ENCODE measurements at regions not wholly inside any gene's neighbourhood (a gene's known extent, or its start where the extent isn't known, plus 50 kb on each side); places are given as distances from the start of the nearest gene placed in this dataset.

DNA sequence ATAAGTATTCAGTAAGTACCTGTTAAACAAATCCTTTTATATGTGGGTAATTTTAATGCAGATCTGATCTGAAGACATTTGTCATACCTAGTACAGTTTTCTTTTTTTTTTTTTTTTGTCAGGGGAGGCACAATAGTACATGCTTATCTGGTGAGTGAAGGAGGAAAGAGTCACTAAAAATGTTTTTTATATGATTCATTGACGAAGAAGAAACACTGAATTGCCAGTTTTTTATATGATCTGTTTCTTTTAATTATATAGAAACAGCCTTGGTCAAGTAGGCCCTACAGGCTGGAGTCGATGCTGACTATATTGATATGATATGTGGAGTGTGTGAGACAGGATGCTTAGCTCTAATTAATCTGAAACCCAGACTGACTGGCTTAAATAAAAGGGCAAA is 315.2 kb downstream of the PSAT1 start:
- Histone ChIP-seq H3K4me3 (ENCODE audit: control insufficient read depth in 1 of 7, extremely low read depth in 1 of 7, insufficient read depth in 4 of 7, low read depth in 2 of 7, low read length in 6 of 7) (no peak overlapping the region), H3K9me3 (ENCODE audit: control extremely low read depth in 1 of 5, control insufficient read depth in 4 of 5, insufficient read depth in 2 of 5, low read depth in 1 of 5, low read length in 4 of 5) (no peaks in the 10 kb centered on the region), H3K27ac (ENCODE audit: insufficient read depth in 1 of 2, low read depth in 1 of 2, low read length in 2 of 2, poor library complexity in 1 of 2, severe bottlenecking in 2 of 2) (no peak overlapping the region), H3K36me3 (ENCODE audit: control insufficient read depth in 4 of 4, insufficient read depth in 4 of 4, low read length in 3 of 4) (no peaks in the 10 kb centered on the region), H3K27me3 (replicated peaks in 2 of 5; ENCODE audit: control insufficient read depth in 4 of 5, insufficient read depth in 5 of 5, low read length in 4 of 5) (no peaks in the 10 kb centered on the region), H3K4me1 (ENCODE audit: control extremely low read depth in 1 of 4, control insufficient read depth in 4 of 4, insufficient read depth in 4 of 4, low read length in 3 of 4) (no peaks in the 10 kb centered on the region)
- WGBS (ENCODE audit: insufficient coverage), result no CpG with 5 or more reads among the region's 2 CpGs
- ChIA-PET CTCF (interaction anchor here (1.0 kb wide), 1 partner anchor 10 kb away, joined by 4 read pairs; no protein-coding TSS in a partner anchor), POLR2A (no interaction called here)
- DNase-seq, result no peak

DNA sequence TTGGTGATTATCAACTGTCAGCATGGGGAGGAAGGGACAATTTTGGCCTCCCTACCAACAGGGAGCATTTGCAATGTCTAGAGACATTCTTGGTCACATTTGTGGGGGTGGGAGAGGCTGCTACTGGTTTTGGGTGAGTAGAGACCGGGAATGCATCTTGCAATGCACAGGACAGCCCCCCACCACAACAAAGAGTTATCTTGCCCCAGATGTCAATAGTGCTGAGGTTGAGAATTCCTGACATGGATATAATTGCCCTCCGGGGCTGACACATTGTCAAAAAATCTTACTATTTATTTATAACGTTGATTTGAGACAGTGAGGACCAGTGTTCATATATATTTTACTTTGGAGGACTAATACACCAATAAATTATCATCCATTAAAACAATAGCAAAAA is 316.1 kb downstream of the PSAT1 start:
- CTCF ChIA-PET, result interaction anchor here (1.0 kb wide), 1 partner anchor 11 kb away, joined by 4 read pairs; no protein-coding TSS in a partner anchor

DNA sequence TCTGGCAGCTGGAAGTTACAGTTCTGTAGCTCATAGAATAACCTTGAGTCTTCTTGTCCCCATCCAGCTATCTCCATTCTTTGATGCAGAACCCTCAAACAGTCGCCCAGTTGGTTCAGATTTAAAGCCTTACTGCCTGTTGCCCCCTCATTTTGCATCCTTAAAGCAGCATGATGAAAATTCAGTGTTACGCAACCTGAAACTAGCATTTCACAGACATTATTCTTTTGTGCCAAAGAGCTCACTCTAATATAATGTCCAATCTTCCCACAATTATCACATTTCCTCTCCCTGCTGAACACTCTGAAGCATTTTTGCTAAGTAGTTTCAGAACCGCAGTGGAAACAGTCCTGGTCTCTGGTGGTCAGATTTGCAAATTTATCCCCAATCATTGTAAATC is 318.0 kb downstream of the PSAT1 start:
- Histone ChIP-seq H3K27ac (ENCODE audit: insufficient read depth in 1 of 2, low read depth in 1 of 2, low read length in 2 of 2, poor library complexity in 1 of 2, severe bottlenecking in 2 of 2) (no peak overlapping the region), H3K36me3 (ENCODE audit: control insufficient read depth in 4 of 4, insufficient read depth in 4 of 4, low read length in 3 of 4) (no peaks in the 10 kb centered on the region), H3K9me3 (ENCODE audit: control extremely low read depth in 1 of 5, control insufficient read depth in 4 of 5, insufficient read depth in 2 of 5, low read depth in 1 of 5, low read length in 4 of 5) (no peaks in the 10 kb centered on the region), H3K4me3 (ENCODE audit: control insufficient read depth in 1 of 7, extremely low read depth in 1 of 7, insufficient read depth in 4 of 7, low read depth in 2 of 7, low read length in 6 of 7) (no peak overlapping the region), H3K27me3 (replicated peaks in 2 of 5; ENCODE audit: control insufficient read depth in 4 of 5, insufficient read depth in 5 of 5, low read length in 4 of 5) (no peaks in the 10 kb centered on the region), H3K4me1 (ENCODE audit: control extremely low read depth in 1 of 4, control insufficient read depth in 4 of 4, insufficient read depth in 4 of 4, low read length in 3 of 4) (no peaks in the 10 kb centered on the region)
- CTCF ChIA-PET, result interaction anchor here (1.3 kb wide), 1 partner anchor 240 kb away, joined by 3 read pairs; no protein-coding TSS in a partner anchor
- 100% methylated on average over 3 of the region's 3 CpGs for WGBS (ENCODE audit: insufficient coverage)
- no peak for DNase-seq
- POLR2A ChIA-PET, result no interaction called here

More for the DNA sequence above, 316.1 kb downstream of the PSAT1 start:
- 100% methylated on average over 1 of the region's 3 CpGs for WGBS (ENCODE audit: insufficient coverage)
- POLR2A ChIA-PET, result no interaction called here
- no peak for DNase-seq
- H3K9me3 ChIP-seq (ENCODE audit: control extremely low read depth in 1 of 5, control insufficient read depth in 4 of 5, insufficient read depth in 2 of 5, low read depth in 1 of 5, low read length in 4 of 5), result no peaks in the 10 kb centered on the region
- H3K4me1 ChIP-seq (ENCODE audit: control extremely low read depth in 1 of 4, control insufficient read depth in 4 of 4, insufficient read depth in 4 of 4, low read length in 3 of 4), result no peaks in the 10 kb centered on the region
- no peak overlapping the region for H3K27ac ChIP-seq (ENCODE audit: insufficient read depth in 1 of 2, low read depth in 1 of 2, low read length in 2 of 2, poor library complexity in 1 of 2, severe bottlenecking in 2 of 2)
- no peaks in the 10 kb centered on the region for H3K27me3 ChIP-seq (replicated peaks in 2 of 5; ENCODE audit: control insufficient read depth in 4 of 5, insufficient read depth in 5 of 5, low read length in 4 of 5)
- no peak overlapping the region for H3K4me3 ChIP-seq (ENCODE audit: control insufficient read depth in 1 of 7, extremely low read depth in 1 of 7, insufficient read depth in 4 of 7, low read depth in 2 of 7, low read length in 6 of 7)
- H3K36me3 ChIP-seq (ENCODE audit: control insufficient read depth in 4 of 4, insufficient read depth in 4 of 4, low read length in 3 of 4), result no peaks in the 10 kb centered on the region

DNA sequence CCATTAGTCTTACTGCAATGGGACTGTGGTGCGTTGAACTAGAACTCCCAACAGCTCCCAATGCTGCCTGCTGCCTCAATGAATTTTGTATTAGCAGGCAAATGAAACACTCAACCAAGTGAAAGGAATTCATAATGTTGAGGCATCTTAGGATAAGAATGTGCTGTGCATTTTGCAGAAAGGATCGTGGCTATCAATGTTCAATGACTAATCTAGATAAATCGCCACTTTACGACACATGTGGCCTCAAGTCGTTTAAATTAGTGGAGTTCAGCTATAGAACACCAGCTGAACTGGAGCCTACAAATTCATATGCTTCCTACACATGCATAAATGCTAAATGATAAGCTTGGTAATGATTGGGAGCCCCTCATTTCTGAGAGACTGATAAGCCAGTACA is 318.4 kb downstream of the PSAT1 start:
- H3K27me3 ChIP-seq (replicated peaks in 2 of 5; ENCODE audit: control insufficient read depth in 4 of 5, insufficient read depth in 5 of 5, low read length in 4 of 5), result no peaks in the 10 kb centered on the region
- no peak overlapping the region for H3K27ac ChIP-seq (ENCODE audit: insufficient read depth in 1 of 2, low read depth in 1 of 2, low read length in 2 of 2, poor library complexity in 1 of 2, severe bottlenecking in 2 of 2)
- no peaks in the 10 kb centered on the region for H3K4me1 ChIP-seq (ENCODE audit: control extremely low read depth in 1 of 4, control insufficient read depth in 4 of 4, insufficient read depth in 4 of 4, low read length in 3 of 4)
- no peaks in the 10 kb centered on the region for H3K9me3 ChIP-seq (ENCODE audit: control extremely low read depth in 1 of 5, control insufficient read depth in 4 of 5, insufficient read depth in 2 of 5, low read depth in 1 of 5, low read length in 4 of 5)
- POLR2A ChIA-PET, result no interaction called here
- CTCF ChIA-PET, result interaction anchor here (0.6 to 1.3 kb wide), 2 partner anchors 241 to 1564 kb away, joined by 3 read pairs; no protein-coding TSS in a partner anchor
- 100% methylated on average over 4 of the region's 5 CpGs for WGBS (ENCODE audit: insufficient coverage)
- H3K4me3 ChIP-seq (ENCODE audit: control insufficient read depth in 1 of 7, extremely low read depth in 1 of 7, insufficient read depth in 4 of 7, low read depth in 2 of 7, low read length in 6 of 7), result no peak overlapping the region
- no peak for DNase-seq
- H3K36me3 ChIP-seq (ENCODE audit: control insufficient read depth in 4 of 4, insufficient read depth in 4 of 4, low read length in 3 of 4), result no peaks in the 10 kb centered on the region

DNA sequence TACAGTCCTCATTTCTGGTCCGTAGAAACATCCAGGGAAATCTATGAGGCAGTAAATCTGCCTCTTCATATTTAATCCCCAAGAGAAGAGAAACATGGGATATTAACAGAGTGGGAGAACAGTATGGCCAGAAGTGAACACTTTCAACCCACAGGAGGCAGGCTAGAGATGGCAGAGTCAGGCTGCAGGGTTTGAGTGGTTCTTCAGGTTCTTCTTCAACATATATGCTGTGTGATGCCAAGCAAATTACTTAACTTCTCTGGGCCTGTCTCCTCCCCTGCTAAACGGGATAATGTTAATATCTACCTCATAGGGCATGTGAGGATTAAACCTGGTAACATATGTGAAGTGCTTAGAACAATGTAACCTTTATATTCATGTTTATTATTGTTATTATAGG is 321.8 kb downstream of the PSAT1 start:
- Histone ChIP-seq H3K4me1 (ENCODE audit: control extremely low read depth in 1 of 4, control insufficient read depth in 4 of 4, insufficient read depth in 4 of 4, low read length in 3 of 4) (peaks cover 0 to 2% (median 0%) of the 10 kb centered on the region in 4 experiments), H3K9me3 (ENCODE audit: control extremely low read depth in 1 of 5, control insufficient read depth in 4 of 5, insufficient read depth in 2 of 5, low read depth in 1 of 5, low read length in 4 of 5) (no peaks in the 10 kb centered on the region), H3K27ac (ENCODE audit: insufficient read depth in 1 of 2, low read depth in 1 of 2, low read length in 2 of 2, poor library complexity in 1 of 2, severe bottlenecking in 2 of 2) (no peak overlapping the region), H3K36me3 (ENCODE audit: control insufficient read depth in 4 of 4, insufficient read depth in 4 of 4, low read length in 3 of 4) (no peaks in the 10 kb centered on the region), H3K4me3 (ENCODE audit: control insufficient read depth in 1 of 7, extremely low read depth in 1 of 7, insufficient read depth in 4 of 7, low read depth in 2 of 7, low read length in 6 of 7) (no peak overlapping the region), H3K27me3 (replicated peaks in 2 of 5; ENCODE audit: control insufficient read depth in 4 of 5, insufficient read depth in 5 of 5, low read length in 4 of 5) (no peaks in the 10 kb centered on the region)
- ChIA-PET POLR2A (no interaction called here), CTCF (interaction anchor here (0.6 kb wide), 1 partner anchor 338 kb away, joined by 3 read pairs; no protein-coding TSS in a partner anchor)
- DNase-seq, result no peak
- WGBS (ENCODE audit: insufficient coverage), result 80% methylated on average over 1 of the region's 2 CpGs

DNA sequence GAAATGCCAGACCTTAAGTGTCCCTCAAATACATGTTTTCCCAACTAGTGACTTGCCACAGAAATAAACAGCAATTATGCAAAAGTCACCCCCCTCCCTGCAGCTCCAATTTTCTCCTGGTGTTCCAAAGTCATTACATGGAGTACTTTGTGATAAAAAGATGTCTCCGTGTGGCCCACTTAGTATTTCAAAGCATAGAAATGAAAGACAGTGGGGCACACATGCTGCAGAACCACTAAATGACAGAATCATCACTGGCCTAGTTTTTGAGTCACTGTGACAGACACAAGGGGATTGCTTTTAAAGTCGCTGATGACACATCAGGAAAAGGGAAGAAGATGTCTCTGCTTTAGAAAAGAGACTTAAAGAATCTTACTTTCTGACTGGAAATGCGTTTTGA is 323.4 kb downstream of the PSAT1 start:
- 100% methylated on average over 2 of the region's 3 CpGs for whole genome bisulfite sequencing (ENCODE audit: insufficient coverage)
- ChIA-PET CTCF (interaction anchor here (1.0 kb wide), 1 partner anchor 17 kb away, joined by 3 read pairs; no protein-coding TSS in a partner anchor), POLR2A (no interaction called here)
- Histone ChIP-seq H3K4me3 (ENCODE audit: control insufficient read depth in 1 of 7, extremely low read depth in 1 of 7, insufficient read depth in 4 of 7, low read depth in 2 of 7, low read length in 6 of 7) (no peak overlapping the region), H3K4me1 (ENCODE audit: control extremely low read depth in 1 of 4, control insufficient read depth in 4 of 4, insufficient read depth in 4 of 4, low read length in 3 of 4) (peaks cover 0 to 2% (median 0%) of the 10 kb centered on the region in 4 experiments), H3K27ac (ENCODE audit: insufficient read depth in 1 of 2, low read depth in 1 of 2, low read length in 2 of 2, poor library complexity in 1 of 2, severe bottlenecking in 2 of 2) (no peak overlapping the region), H3K36me3 (ENCODE audit: control insufficient read depth in 4 of 4, insufficient read depth in 4 of 4, low read length in 3 of 4) (no peaks in the 10 kb centered on the region), H3K9me3 (ENCODE audit: control extremely low read depth in 1 of 5, control insufficient read depth in 4 of 5, insufficient read depth in 2 of 5, low read depth in 1 of 5, low read length in 4 of 5) (no peaks in the 10 kb centered on the region), H3K27me3 (replicated peaks in 2 of 5; ENCODE audit: control insufficient read depth in 4 of 5, insufficient read depth in 5 of 5, low read length in 4 of 5) (peaks cover 0 to 2% (median 0%) of the 10 kb centered on the region in 5 experiments)
- no peak for DNase-seq

DNA sequence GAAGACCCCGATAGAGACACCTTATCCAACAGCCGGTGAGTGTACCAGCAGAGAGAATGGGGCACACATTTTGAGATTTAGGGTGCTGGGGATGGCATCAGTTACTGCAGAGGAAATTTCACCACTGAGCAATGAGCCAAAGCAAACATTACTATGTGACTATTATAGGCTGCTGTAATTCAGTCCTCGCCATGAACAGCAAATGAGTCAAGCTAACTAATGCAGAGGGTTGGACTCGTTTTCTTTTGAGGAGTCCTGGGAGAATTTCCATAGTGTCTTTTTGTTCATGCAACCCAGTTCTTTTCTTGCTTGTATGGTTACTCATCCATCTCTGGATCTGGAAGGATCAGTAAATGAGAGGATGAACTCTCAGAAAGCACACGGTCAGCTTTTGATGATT is 323.8 kb downstream of the PSAT1 start:
- 93% methylated on average over 3 of the region's 5 CpGs for WGBS (ENCODE audit: insufficient coverage)
- Histone ChIP-seq H3K27me3 (replicated peaks in 2 of 5; ENCODE audit: control insufficient read depth in 4 of 5, insufficient read depth in 5 of 5, low read length in 4 of 5) (peaks cover 0 to 2% (median 0%) of the 10 kb centered on the region in 5 experiments), H3K36me3 (ENCODE audit: control insufficient read depth in 4 of 4, insufficient read depth in 4 of 4, low read length in 3 of 4) (no peaks in the 10 kb centered on the region), H3K4me3 (ENCODE audit: control insufficient read depth in 1 of 7, extremely low read depth in 1 of 7, insufficient read depth in 4 of 7, low read depth in 2 of 7, low read length in 6 of 7) (no peak overlapping the region), H3K4me1 (ENCODE audit: control extremely low read depth in 1 of 4, control insufficient read depth in 4 of 4, insufficient read depth in 4 of 4, low read length in 3 of 4) (peaks cover 0 to 2% (median 0%) of the 10 kb centered on the region in 4 experiments), H3K9me3 (ENCODE audit: control extremely low read depth in 1 of 5, control insufficient read depth in 4 of 5, insufficient read depth in 2 of 5, low read depth in 1 of 5, low read length in 4 of 5) (no peaks in the 10 kb centered on the region), H3K27ac (ENCODE audit: insufficient read depth in 1 of 2, low read depth in 1 of 2, low read length in 2 of 2, poor library complexity in 1 of 2, severe bottlenecking in 2 of 2) (no peak overlapping the region)
- CTCF ChIA-PET, result no interaction called here
- no peak for DNase-seq
- POLR2A ChIA-PET, result no interaction called here

Data from common myeloid progenitor, CD34-positive (primary cell).